ENCODE measurements at regions not wholly inside any gene's neighbourhood (a gene's known extent, or its start where the extent isn't known, plus 50 kb on each side); places are given as distances from the start of the nearest gene placed in this dataset.

- TF ChIP-seq CTCF (IDR thresholded peaks at IDR 0.05) (no peak), EZH2phosphoT487 (IDR thresholded peaks at IDR 0.05) (no peak)
These were observed 60.1 kb upstream of the CNTN1 start for GRCh38 chr12:40632171-40632570.

Data from neural progenitor cell (in vitro differentiated cells).